NCI-H146 treated with DMSO at 0.1 percent for 48 hours (cell line): ENCODE measurements at regions not wholly inside any gene's neighbourhood (a gene's known extent, or its start where the extent isn't known, plus 50 kb on each side); places are given as distances from the start of the nearest gene placed in this dataset.

Source experiments
- DNase-seq: peaks from one replicate; lab custom pipeline; 2025; ENCODE audit not compliant: unreplicated experiment; lab: John Stamatoyannopoulos, UW

DNA sequence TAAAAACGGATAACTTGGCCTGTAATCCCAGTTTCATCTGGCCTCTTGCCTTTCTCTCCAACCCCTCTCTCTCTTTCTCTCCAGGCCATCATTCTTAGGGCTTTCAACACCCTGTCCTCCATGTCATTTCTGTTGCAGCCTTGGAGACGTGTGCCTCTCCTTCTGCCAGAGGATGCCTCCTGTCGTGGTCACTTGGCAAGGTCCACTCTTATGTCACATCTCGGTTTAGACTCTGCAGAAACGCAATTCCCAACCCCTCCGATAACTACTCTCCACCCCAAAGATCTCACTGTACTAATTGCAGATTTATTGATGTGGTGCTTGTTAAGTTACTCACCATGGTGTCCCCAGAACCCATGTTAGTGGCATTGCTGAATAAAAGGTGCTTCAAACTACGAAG is 787.3 kb upstream of the RBFOX1 start:
- no peak for DNase-seq

- DNase-seq: no peak
Measured at GRCh38 chr16:6541267-6541666, 791.4 kb upstream of the RBFOX1 start.

DNA sequence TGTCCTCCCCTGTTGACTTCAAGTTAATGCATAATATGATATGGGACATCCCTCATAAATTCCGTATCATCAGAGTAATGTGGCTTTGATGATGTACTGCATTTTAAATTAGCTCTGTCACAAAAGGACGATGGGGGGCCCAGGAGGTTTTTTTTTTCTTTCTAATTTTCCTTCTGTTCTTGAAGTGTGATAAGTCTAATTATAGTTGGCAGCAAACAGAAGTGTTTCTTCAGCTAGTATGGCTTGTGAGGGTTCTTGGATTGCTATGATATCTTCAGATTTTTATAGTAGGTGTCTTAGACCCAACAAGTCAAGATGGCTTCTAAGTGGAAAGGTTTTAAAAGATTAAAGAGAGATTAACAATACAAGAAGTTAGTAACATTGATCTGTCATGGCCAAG is 796.2 kb upstream of the RBFOX1 start:
- DNase-seq: no peak

DNA sequence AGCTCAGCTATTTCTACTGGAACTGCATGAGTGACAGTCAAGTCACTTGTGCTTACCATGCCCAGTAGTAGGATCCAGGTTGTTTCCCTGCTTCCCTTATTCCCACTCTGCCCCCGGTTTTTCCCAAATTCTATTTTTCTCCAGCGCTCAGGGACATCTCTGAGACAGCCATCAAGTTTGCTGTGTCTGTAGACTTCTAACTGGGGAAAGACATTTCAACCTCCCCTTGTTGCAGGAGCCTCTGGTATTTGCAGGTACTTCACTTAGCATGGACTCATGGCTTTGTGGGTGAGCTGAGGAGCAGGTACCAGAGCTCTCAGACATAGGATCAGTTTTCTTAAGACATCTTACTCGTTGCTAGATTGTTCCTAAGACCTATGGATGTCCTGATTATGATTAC is 801.6 kb upstream of the RBFOX1 start:
- no peak for DNase-seq

DNA sequence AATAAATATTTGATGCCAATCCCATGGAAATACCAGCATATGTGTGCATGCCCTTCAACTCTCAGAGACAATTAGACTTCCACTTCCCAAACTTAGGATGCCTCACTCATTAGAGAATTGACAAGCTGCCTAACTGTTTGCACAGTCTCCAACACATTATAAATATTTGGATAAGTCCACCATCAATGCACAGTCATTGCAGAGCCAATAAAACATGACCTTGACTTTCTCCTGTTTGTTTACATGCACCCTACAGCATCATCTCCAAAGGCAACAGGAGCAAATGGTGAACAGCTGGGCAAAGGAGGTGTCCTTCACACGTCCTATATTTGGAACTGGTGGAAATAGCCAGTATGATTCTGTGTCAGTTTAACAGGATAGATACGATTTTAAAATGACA is 804.4 kb upstream of the RBFOX1 start:
- DNase-seq: peak; percentile 18

GRCh38 chr16:6527646-6528045 is 805.0 kb upstream of the RBFOX1 start:
- DNase-seq: no peak

GRCh38 chr16:6524501-6524900 is 808.1 kb upstream of the RBFOX1 start:
- DNase-seq: no peak

DNA sequence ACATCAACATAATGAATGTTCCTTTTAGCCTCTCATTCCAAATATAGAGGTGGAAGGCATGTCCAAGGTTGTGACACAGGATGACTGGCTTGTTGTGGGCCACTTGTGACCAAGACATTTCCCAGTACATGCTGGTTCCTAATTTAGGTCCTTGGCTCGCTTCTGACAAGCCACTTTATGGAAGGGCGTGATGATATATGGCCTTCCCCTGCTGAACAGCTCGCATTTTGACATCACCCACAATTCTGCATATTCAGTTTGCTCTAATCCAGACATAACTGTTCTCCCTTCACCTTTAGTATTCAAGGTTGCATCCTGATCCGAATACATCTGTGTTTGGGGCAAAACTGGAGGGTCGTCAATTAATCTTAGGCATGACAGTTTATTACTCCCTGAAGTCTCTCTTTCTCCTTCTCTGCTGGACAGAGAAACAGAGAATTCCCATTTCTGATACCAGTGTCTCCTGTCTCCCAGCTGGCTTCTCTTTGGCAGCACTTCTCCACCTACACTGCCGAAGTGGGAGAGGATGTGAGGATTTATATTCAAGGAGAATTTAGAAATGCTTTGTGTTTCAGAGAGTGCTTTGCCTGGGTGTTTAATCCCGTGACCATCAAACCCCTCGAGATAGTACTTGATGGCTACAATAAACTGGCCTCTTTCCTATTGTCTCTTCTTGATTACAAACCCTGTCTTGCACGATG is 815.5 kb upstream of the RBFOX1 start:
- no peak for DNase-seq

DNA sequence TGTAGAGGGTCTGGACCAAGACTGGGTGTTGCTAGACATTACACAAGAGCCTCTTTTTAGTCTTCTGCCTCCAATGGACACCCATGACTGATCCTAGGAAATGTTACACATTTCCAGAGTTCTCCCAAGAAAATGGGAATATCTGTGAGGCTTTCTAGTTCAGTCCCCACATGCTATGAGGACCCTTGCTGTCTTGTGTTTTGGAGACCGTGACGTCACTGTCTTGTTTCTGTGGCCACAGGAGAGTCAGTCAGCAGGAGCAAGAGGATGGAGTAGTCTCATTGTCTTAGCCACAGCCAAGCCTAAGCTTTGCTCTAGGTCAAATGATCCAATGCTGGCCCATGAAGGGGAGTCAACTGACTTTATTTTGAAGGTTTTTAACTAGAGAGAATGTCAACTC is 820.1 kb upstream of the RBFOX1 start:
- no peak for DNase-seq

GRCh38 chr16:6510261-6510660 is 822.4 kb upstream of the RBFOX1 start:
- DNase-seq: no peak

- DNase-seq: no peak
Measured at GRCh38 chr16:6499413-6499812, 833.2 kb upstream of the RBFOX1 start.

- DNase-seq: no peak
Measured at GRCh38 chr16:6498858-6499257, 833.8 kb upstream of the RBFOX1 start.

DNA sequence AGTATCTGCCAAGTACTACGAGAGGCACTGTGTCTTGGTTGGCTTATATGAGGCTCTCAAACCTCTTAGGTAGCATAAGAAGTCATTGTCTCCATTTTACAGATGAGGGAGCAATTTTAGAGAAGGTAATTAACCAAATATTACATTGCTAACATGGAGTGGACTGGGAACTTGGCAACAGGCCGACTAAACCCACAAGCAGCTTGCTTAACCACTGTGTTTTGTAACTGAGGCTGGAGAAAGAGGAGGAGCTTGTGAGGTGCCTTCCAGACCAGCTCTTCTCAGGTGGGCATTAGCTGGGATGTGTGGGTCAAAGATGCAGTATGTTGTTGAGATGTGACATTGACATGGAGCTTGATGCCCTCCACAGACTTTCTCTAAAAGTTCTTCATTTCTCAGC is 835.6 kb upstream of the RBFOX1 start:
- no peak for DNase-seq

DNA sequence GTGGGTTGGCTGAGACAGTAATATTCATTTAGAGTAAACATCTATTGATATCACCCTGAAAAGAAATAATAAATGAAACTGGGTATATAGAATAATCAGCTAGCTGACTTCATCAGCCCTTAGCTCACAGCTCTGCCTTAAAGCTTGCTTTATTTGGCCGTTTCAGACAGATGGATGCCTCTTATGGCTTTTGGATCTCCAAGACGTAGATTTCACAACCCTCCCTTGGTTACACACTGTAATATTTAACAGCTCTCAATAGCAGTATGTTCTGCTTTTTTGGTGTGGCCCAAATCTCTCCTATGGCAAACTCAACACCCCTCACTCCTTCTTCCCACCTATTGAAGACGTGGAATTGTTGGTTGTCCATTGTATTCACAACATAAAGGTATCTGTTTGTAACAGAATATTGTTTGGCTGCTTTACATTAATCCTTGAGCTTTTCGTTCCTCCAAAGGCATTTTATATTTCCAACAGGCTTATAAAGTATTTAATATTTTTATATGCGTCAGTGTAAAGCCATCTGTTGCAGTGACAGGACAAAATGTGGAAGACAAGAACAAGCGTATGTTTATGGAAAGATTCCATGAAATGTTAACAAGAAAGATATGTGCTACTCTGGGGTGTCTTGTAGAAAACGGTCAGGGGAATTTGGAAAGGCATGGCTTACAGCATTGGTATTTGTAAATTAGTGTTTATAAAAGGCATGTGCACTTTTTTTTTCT is 837.0 kb upstream of the RBFOX1 start:
- no peak for DNase-seq

DNA sequence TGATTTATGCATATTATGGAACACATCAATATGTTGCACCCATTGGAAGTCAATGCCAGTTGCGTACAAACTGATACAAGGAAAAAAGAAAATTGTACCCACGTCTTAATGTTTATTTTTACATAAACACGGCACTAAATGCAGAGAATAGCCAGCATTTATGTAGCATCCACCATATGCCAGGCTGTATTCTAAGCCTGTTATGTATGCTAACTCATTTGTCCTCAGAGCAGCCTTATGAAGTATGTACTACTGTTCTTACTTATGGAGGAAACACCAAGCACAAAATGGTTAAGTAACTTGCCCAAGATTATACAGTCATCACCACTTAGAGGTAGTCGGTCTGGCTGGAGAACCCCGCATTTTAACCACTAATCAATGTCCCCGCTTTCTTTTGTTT is 837.9 kb upstream of the RBFOX1 start:
- DNase-seq: no peak

- no peak for DNase-seq
Measured at GRCh38 chr16:6493555-6493954, 839.1 kb upstream of the RBFOX1 start.

- DNase-seq: no peak
Measured at GRCh38 chr16:6492742-6493141, 839.9 kb upstream of the RBFOX1 start.

GRCh38 chr16:6484935-6485334 is 847.7 kb upstream of the RBFOX1 start:
- DNase-seq: no peak

- no peak for DNase-seq
Measured at GRCh38 chr16:6484081-6484480, 848.6 kb upstream of the RBFOX1 start.

- no peak for DNase-seq
Measured at GRCh38 chr16:6483469-6484033, 849.1 kb upstream of the RBFOX1 start.

GRCh38 chr16:6482696-6483468 is 849.8 kb upstream of the RBFOX1 start:
- DNase-seq: no peak

DNA sequence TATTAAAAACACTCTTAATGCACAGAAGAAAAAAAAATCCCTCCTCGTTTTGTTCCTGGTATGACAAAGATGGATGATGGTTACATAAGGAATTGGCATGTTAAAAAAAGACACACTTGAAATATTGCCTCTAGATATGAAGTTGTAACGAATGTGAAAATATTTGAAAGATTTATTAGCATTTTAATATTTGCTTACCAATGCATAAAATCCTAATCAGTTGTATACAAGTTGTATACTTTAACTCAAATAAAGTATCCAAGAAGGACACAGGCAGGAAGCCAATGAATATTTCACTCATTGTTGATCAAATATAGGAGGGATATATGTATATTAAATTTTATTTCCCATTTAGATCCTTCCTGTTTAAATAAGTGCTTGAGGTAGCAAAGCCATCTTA is 850.8 kb upstream of the RBFOX1 start:
- DNase-seq: no peak
